ENCODE measurements at regions not wholly inside any gene's neighbourhood (a gene's known extent, or its start where the extent isn't known, plus 50 kb on each side); places are given as distances from the start of the nearest gene placed in this dataset.

DNA sequence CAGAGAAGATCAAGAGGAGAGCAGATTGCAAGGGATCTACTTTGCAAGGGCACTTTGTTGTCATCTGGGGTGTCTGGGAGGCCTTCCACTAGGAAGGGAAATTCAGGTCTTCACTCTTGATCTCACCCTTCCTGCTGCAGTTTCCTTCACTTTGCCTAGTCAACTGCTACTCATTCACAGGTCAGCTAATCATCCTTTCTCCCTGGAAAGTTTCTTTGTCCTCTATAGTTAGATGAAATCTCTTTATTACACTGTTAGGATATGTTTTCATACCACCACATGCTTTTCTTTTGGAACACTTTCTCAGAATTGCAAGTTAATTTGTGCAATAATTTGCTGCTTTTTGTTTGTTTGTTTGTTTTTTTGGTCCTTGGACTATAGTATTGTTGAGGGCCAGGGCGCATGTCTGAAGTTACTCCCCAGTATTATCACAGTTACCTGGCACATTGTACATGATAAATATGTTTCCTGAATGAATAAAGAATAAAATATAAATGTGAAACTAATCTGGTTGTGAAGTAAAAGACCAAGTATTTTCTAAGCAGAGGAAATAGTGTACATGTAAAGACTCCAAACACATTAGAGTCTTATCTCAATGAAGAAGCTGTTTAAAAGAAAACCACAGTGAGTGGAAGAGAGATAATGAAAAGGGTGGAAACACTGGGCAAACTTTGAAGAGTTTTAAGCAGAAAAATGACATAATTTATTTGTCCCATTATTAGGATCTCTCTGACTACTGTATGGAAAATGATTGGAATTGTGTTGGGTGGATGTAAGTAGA is 139.9 kb upstream of the DGKB start (continued):
- TF ChIP-seq, protein P1, sequence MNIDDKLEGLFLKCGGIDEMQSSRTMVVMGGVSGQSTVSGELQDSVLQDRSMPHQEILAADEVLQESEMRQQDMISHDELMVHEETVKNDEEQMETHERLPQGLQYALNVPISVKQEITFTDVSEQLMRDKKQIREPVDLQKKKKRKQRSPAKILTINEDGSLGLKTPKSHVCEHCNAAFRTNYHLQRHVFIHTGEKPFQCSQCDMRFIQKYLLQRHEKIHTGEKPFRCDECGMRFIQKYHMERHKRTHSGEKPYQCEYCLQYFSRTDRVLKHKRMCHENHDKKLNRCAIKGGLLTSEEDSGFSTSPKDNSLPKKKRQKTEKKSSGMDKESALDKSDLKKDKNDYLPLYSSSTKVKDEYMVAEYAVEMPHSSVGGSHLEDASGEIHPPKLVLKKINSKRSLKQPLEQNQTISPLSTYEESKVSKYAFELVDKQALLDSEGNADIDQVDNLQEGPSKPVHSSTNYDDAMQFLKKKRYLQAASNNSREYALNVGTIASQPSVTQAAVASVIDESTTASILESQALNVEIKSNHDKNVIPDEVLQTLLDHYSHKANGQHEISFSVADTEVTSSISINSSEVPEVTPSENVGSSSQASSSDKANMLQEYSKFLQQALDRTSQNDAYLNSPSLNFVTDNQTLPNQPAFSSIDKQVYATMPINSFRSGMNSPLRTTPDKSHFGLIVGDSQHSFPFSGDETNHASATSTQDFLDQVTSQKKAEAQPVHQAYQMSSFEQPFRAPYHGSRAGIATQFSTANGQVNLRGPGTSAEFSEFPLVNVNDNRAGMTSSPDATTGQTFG (tag by site-specific recombination; IDR thresholded peaks at IDR 0.05; ENCODE audit: borderline replicate concordance), result no peak
- TF ChIP-seq ZFP69B (tag by site-specific recombination; IDR thresholded peaks at IDR 0.05) (no peak), ZXDB (tag by site-specific recombination; IDR thresholded peaks at IDR 0.05) (no peak)
- TF ChIP-seq, protein P2, sequence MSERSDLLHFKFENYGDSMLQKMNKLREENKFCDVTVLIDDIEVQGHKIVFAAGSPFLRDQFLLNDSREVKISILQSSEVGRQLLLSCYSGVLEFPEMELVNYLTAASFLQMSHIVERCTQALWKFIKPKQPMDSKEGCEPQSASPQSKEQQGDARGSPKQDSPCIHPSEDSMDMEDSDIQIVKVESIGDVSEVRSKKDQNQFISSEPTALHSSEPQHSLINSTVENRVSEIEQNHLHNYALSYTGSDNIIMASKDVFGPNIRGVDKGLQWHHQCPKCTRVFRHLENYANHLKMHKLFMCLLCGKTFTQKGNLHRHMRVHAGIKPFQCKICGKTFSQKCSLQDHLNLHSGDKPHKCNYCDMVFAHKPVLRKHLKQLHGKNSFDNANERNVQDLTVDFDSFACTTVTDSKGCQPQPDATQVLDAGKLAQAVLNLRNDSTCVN (tag by site-specific recombination; optimal IDR thresholded peaks at IDR 0.05), result no peak

DNA sequence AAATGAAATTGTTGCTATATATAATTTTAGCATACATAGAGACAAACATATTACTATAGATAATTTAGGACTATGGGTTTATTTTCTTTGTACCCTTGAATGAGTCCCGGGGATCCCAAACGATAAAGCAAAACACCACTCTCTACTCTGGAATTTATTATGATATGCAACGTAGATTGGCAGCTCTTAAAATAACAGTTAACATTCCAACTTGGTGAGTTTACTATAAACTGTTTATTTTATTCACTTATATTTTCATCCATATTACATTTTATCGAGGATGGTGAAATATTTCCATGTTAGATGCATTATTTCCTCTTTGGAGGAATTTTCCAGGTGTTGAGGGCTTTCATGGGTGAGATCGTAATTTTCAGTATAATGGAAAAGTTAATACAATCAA is 138.7 kb upstream of the DGKB start:
- ChIA-PET CTCF (interaction anchor here (0.7 kb wide), 1 partner anchor 1384 kb away, joined by 3 read pairs; no protein-coding TSS in a partner anchor), POLR2A (no interaction called here)
- Histone ChIP-seq H3K36me3 (ENCODE audit: control insufficient read depth in 2 of 2, insufficient read depth in 1 of 2, low read length in 2 of 2) (no peaks in the 10 kb centered on the region), H3K4me3 (ENCODE audit: low read depth, low read length) (no peak overlapping the region), H3K9me3 (ENCODE audit: control insufficient read depth, insufficient read depth, low read depth, low read length) (no peaks in the 10 kb centered on the region), H3K4me1 (ENCODE audit: control insufficient read depth, insufficient read depth, low read length) (no peaks in the 10 kb centered on the region), H3K27ac (ENCODE audit: extremely low read depth, low read depth, low read length) (no peak overlapping the region)
- TF ChIP-seq ZNF510 (tag by site-specific recombination; IDR thresholded peaks at IDR 0.05; ENCODE audit: insufficient replicate concordance) (no peak), ZNF785 (tag by site-specific recombination; IDR thresholded peaks at IDR 0.05) (no peak), ZNF354C (tag by site-specific recombination; IDR thresholded peaks at IDR 0.05; ENCODE audit: borderline replicate concordance, low read depth) (no peak), SP3 (tag by site-specific recombination; IDR thresholded peaks at IDR 0.05) (no peak)
- TF ChIP-seq, protein P3, sequence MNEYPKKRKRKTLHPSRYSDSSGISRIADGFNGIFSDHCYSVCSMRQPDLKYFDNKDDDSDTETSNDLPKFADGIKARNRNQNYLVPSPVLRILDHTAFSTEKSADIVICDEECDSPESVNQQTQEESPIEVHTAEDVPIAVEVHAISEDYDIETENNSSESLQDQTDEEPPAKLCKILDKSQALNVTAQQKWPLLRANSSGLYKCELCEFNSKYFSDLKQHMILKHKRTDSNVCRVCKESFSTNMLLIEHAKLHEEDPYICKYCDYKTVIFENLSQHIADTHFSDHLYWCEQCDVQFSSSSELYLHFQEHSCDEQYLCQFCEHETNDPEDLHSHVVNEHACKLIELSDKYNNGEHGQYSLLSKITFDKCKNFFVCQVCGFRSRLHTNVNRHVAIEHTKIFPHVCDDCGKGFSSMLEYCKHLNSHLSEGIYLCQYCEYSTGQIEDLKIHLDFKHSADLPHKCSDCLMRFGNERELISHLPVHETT (tag by site-specific recombination; IDR thresholded peaks at IDR 0.05), result no peak

DNA sequence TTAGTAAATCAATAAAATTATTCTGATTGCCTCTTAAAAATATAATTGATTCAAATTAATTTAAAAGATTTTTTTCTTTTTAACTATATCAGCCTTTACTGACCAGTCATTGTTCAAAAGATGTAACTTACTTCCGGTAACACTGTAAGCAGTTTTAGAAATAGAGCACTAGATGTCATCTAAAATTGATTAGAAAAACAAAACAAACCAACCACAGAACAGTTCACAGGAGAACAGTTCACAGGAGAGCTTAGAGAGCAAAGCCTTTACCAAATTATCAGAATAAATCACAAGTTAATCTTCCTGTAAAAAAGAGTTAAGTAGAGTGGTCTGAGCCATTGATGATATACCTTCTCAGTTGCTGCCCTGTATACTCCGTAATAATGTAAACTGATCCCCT is 133.3 kb upstream of the DGKB start:
- no peaks in the 10 kb centered on the region for H3K9me3 ChIP-seq (ENCODE audit: control insufficient read depth, insufficient read depth, low read depth, low read length)
- ChIA-PET CTCF (no interaction called here), POLR2A (no interaction called here)
- H3K27ac ChIP-seq (ENCODE audit: extremely low read depth, low read depth, low read length), result no peak overlapping the region
- TF ChIP-seq, protein P3 (tag by site-specific recombination; IDR thresholded peaks at IDR 0.05), result no peak
- TF ChIP-seq ZNF549 (tag by site-specific recombination; IDR thresholded peaks at IDR 0.05) (no peak), ZNF48 (tag by site-specific recombination; IDR thresholded peaks at IDR 0.05) (no peak), BCL11A (tag by site-specific recombination; IDR thresholded peaks at IDR 0.05; ENCODE audit: low read depth) (no peak), REPIN1 (tag by site-specific recombination; IDR thresholded peaks at IDR 0.05; ENCODE audit: low read depth) (no peak), ZNF654 (tag by site-specific recombination; IDR thresholded peaks at IDR 0.05; ENCODE audit: low read depth) (no peak), GLI2 (tag by site-specific recombination; IDR thresholded peaks at IDR 0.05; ENCODE audit: borderline replicate concordance, low read depth) (no peak), BCL11B (tag by site-specific recombination; IDR thresholded peaks at IDR 0.05; ENCODE audit: low read depth) (no peak), ZNF510 (tag by site-specific recombination; IDR thresholded peaks at IDR 0.05; ENCODE audit: insufficient replicate concordance) (no peak), ZNF791 (tag by site-specific recombination; IDR thresholded peaks at IDR 0.05) (no peak), ZNF184 (tag by site-specific recombination; IDR thresholded peaks at IDR 0.05) (no peak)
- TF ChIP-seq, protein P4, sequence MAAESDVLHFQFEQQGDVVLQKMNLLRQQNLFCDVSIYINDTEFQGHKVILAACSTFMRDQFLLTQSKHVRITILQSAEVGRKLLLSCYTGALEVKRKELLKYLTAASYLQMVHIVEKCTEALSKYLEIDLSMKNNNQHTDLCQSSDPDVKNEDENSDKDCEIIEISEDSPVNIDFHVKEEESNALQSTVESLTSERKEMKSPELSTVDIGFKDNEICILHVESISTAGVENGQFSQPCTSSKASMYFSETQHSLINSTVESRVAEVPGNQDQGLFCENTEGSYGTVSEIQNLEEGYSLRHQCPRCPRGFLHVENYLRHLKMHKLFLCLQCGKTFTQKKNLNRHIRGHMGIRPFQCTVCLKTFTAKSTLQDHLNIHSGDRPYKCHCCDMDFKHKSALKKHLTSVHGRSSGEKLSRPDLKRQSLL (tag by site-specific recombination; IDR thresholded peaks at IDR 0.05), result no peak
- TF ChIP-seq, protein P5, sequence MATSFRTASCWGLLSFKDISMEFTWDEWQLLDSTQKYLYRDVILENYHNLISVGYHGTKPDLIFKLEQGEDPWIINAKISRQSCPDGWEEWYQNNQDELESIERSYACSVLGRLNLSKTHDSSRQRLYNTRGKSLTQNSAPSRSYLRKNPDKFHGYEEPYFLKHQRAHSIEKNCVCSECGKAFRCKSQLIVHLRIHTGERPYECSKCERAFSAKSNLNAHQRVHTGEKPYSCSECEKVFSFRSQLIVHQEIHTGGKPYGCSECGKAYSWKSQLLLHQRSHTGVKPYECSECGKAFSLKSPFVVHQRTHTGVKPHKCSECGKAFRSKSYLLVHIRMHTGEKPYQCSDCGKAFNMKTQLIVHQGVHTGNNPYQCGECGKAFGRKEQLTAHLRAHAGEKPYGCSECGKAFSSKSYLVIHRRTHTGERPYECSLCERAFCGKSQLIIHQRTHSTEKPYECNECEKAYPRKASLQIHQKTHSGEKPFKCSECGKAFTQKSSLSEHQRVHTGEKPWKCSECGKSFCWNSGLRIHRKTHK (tag by site-specific recombination; IDR thresholded peaks at IDR 0.05), result no peak
- H3K4me1 ChIP-seq (ENCODE audit: control insufficient read depth, insufficient read depth, low read length), result no peaks in the 10 kb centered on the region
- no peak overlapping the region for H3K4me3 ChIP-seq (ENCODE audit: low read depth, low read length)
- no peaks in the 10 kb centered on the region for H3K36me3 ChIP-seq (ENCODE audit: control insufficient read depth in 2 of 2, insufficient read depth in 1 of 2, low read length in 2 of 2)
